OCI-LY3 (cell line): ENCODE measurements at regions not wholly inside any gene's neighbourhood (a gene's known extent, or its start where the extent isn't known, plus 50 kb on each side); places are given as distances from the start of the nearest gene placed in this dataset.

Experiments used
- EZH2phosphoT487 ChIP-seq: fragments of 200-600 bp; shearing (Covaris generic); IDR thresholded peaks from 2 replicates; pipeline ENCODE4 v1.6.1; 2018; ENCODE audit warnings: antibody characterized with exemption, mixed run types, low read depth
- TF ChIP-seq, protein P1 (sequence below): fragments of 200-600, 300-600 bp; sonication (generic); IDR thresholded peaks from 2 replicates; pipeline ENCODE4 v1.5.1; 2014; ENCODE audit warnings: antibody characterized with exemption, low read length, low read depth

DNA sequence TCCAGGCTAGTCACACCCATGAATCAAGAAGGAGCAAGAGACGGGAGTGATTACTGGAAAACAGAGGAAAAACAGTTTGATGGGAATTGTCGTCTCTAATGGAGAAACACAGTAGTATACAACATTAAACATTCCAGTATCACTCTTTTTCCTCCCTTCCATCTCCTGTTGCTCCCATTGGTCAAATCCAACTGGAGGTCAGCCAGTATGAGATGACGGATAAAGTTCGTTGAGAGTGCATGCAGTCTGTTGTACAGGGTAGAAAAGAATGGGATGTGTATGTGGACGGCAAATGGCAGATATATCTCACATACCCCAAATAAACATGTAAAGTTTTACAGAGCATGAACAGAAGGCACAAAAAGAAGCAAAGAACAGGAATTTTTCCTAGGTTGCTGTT lies 221.9 kb upstream of the TNP1 start:
- TF ChIP-seq, protein P1, sequence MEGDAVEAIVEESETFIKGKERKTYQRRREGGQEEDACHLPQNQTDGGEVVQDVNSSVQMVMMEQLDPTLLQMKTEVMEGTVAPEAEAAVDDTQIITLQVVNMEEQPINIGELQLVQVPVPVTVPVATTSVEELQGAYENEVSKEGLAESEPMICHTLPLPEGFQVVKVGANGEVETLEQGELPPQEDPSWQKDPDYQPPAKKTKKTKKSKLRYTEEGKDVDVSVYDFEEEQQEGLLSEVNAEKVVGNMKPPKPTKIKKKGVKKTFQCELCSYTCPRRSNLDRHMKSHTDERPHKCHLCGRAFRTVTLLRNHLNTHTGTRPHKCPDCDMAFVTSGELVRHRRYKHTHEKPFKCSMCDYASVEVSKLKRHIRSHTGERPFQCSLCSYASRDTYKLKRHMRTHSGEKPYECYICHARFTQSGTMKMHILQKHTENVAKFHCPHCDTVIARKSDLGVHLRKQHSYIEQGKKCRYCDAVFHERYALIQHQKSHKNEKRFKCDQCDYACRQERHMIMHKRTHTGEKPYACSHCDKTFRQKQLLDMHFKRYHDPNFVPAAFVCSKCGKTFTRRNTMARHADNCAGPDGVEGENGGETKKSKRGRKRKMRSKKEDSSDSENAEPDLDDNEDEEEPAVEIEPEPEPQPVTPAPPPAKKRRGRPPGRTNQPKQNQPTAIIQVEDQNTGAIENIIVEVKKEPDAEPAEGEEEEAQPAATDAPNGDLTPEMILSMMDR: no peak
- TF ChIP-seq EZH2phosphoT487: no peak
